Pons (tissue), 1 donor: ENCODE measurements at regions not wholly inside any gene's neighbourhood (a gene's known extent, or its start where the extent isn't known, plus 50 kb on each side); places are given as distances from the start of the nearest gene placed in this dataset.

Source experiments
- DNase-seq: peaks from one replicate; pipeline ENCODE4 v3.0.0-alpha.2; 2016; ENCODE audit warnings: low spot score

DNA sequence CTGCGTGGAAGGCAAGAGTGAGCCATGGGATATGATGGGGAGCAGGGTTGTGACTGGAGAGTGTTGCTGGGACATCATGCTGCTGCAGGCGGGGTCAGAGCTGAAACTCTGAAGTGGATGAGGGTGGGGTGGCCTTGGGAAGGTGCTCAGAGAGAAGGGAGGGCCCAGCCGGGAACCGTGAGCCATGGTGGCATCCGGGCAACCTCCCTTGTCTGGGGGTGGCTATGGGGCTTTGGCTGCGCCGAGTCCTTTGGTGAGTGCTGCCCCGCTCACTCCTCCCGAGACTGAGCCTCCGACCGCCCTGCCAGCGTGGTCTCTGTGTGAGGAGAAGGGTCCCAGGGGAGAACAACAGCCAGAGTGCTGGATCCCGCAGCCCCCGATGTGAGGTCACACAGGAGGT is 632.0 kb downstream of the BRD1 start:
- DNase-seq, result no peak

DNA sequence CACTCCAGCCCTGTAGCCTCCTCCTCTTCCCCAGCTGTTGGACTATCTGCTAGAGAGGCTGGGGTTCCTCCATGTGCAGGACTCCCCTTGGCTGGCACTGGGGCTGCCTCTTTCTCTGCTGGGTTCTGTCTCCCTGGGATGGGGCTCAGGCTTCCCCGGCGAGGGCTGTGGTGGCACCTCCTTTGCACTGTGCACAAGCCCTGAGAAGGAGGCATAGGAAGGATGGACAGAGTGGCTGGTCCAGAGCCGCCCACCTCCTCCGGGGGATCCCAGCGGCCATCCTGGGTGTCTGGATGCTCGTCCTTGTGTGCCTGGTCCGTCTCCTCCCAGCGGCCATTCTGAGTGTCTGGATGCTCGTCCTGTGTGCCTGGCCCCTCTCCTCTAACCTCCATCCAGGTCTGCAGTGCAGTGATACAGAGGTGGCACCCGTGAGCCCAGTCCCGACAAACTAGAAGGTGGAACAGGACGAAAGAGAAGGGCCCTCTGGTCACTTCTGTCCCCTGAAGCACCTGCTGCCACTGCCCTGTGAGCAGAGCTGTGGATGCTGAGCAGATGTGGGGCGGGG is 633.7 kb downstream of the BRD1 start:
- no peak for DNase-seq

DNA sequence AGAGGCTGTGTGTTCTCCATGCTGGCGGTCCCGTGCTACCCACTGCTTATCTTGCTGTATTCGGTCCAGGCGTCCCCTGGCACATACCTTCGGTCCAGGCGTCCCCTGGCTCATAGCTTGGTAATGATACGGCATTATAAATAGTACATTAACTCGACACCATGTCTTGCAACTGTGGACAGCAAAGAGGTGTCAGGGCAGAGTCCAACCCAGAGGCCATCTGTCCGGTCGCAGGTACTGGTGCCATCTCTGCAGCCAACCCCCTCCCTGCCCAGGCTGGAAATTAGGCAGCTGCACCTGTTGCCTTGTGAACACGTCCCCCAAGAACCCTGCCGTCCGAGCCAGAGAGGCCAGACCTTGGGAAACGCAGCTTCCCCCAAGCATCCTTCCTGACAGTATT is 634.3 kb downstream of the BRD1 start:
- DNase-seq, result no peak

DNA sequence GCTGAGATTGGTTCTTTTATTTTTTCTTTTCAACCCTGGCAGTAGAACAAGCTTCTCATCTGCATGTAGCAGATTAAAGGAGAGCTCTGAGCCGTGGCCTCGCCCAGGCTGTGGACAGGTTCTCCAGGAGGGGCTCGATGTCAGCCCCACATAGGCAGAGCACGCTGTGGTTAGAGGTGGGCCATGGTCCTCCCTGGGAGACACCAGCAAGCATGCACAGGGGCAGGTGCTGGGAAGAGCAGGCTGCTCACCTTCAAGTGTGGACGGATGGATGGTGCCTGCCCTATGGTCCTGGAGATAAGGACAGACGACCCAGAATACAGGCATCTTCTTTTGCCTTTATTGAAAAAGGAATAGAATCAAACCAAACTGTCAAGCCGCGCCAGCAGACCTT is 634.8 kb downstream of the BRD1 start:
- DNase-seq, result no peak

DNA sequence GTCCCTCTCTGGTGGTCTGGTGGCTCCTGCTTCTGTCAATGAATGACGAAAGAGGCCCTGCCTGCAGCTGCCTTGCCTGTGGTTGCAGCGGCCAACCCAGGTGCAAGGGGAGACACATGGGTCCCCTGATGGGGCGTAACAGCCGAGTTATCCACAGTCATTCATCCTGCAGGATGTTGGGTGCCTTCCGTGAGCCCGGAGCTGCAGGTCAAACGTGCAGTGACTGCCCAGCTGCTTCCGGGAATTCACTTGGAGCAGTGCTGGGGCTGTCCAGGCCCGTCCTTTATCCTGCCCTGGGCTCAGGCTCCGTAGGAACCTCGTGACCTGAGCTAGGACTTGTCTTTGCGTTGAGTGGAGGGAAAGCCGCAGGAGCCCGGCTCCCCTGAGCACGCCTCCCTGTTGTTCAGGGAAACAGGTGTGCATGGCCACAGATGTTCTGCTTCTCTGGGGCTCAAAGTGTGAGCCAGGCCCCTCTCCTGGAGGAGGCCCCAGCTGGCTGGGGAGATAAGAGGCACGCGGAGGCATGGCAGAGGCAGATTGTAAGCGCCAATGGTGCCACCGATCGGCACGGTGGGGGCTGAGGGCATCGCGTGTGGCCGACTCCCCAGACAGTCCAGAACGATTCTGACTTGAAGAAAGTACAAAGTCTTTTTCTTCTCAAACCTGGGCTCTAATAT is 635.4 kb downstream of the BRD1 start:
- no peak for DNase-seq

DNA sequence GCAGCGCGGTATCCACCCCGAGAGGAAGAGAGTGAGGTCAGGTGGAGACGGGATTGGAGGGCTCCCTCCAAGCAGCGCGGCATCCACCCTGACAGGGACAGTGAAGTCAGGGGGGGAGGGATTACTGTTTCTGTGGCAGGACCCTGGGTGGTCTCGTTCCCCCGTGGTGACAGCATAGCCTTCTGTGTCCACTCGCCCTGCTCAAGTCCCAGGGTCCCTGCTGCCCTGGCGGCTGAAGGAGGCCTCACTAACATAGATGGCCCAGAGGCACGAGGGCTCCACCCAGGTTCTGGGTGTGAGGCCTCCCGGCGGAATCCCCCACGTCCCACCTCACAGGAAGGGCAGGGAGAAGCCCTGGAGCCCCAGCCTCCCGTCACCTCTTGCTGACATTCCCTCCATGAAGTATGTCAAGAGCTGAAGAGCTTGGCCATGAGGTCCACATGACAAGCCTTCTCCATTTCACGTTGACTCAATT is 636.1 kb downstream of the BRD1 start:
- DNase-seq, result no peak

DNA sequence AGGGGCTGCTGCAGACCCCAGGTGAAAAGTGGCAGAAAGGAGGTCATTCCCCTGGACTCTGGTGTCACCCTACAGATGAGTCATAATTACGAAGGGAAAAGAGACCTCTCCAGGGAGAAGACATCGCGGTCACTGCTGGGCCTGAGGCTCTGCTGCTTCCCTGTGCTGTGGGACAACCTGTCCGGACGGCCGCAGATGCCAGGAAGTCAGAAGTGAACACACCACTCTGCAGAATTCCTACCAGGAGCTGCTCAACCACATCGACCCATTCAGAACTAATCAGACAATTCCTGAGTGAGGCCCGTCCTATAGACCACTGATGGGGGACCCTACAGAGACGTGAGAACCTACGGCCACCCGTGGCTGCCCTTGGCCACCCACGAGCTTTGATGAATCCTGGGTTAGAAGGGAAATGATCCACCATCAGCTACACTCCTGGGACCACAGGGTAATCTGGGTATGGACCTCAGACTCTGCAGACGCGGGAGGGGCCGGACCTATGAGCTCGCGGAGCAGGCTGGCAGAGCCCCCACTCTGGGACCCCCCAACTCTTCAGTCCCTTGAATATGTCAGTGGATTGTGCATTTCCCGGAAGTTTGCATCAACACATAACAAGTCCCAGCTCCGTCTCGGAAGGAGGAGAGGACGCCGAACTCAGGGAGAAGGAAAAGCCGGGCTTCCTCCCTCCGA is 636.7 kb downstream of the BRD1 start:
- DNase-seq, result no peak

DNA sequence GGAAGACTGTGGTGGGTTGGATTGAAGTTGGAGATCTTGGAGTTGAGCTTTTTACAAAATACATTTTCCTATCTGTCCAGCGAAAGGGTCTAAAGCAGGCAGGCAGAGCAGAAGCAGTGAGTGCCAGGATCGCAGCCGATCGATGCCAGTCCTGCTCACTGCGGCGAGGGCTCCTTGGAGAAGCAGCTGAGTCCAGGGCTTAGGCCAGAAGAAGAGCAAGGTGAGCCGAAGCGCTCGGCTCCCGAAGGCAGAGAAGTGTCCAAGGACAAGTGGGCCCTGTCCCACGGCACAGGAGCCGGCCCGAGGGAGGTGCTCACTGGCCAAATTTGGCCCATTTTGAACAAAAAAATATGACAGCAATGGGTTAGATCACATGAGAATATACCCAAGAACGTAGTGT is 637.8 kb downstream of the BRD1 start:
- DNase-seq, result no peak

DNA sequence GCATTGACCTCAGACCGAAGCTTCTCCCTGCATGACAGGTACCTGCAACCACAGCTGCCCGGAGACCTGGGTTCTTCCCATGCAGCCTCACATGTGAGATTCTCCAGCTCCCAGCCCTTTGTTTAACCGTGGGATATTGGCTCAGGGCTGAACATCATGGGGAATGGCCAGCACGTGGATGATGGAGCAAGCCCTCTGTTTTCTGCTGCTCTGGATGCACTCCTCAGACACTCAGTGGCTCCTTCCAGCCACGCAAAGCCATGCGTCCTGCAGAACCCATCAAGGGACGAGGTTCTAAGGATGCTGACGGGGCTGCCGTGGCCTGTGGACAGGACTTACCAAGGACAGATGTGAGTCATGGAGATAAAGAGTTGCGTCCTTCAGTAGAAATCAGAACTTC is 639.1 kb downstream of the BRD1 start:
- DNase-seq, result no peak

DNA sequence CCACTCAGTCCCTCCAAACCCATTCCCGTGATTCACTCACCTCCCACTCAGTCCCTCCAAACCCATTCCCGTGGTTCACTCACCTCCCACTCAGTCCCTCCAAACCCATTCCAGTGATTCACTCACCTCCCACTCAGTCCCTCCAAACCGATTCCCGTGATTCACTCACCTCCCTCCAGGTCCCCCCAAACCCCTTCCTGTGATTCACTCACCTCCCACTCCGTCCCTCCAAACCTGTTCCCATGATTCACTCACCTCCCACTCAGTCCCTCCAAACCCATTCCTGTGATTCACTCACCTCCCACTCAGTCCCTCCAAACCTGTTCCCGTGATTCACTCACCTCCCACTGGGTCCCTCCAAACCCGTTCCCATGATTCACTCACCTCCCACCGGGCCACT is 639.6 kb downstream of the BRD1 start:
- DNase-seq, result no peak

DNA sequence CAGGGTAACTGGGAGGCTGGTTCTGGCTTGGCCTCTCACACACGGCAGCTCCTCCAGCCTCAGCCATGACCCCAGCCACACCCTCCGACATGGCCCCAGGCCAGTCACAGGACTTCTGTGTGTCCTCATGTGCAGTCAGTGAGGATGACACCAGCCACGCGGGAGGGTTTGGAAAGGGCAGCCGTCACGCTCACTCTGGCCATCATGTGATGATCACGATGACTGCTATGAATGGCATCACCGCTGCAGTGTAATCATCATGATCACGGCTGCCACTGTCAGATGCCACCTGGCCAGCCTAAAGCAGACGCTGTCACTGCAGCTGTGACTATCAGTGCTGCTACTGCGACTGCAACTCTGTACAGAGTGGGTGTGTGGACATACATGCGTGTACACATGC is 640.9 kb downstream of the BRD1 start:
- DNase-seq, result no peak

DNA sequence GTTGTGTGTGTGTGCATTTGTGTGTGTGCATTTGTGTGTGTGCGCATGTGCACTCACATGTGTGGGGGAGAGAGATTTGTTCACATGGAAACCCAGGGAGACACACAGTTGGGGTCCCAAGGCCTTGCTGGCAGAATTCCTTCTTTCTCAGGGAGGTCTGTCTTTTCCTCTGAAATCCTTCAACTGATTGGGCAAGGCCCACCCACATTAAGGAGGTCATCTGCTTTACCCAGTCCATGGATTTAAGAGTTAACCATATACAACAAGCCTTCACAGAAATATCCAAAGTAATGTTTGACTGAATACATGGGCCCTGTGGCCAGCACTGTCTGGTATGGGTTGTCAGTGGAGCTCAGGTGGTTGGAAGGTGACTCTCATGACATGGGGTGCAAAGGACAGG is 641.4 kb downstream of the BRD1 start:
- DNase-seq, result no peak

DNA sequence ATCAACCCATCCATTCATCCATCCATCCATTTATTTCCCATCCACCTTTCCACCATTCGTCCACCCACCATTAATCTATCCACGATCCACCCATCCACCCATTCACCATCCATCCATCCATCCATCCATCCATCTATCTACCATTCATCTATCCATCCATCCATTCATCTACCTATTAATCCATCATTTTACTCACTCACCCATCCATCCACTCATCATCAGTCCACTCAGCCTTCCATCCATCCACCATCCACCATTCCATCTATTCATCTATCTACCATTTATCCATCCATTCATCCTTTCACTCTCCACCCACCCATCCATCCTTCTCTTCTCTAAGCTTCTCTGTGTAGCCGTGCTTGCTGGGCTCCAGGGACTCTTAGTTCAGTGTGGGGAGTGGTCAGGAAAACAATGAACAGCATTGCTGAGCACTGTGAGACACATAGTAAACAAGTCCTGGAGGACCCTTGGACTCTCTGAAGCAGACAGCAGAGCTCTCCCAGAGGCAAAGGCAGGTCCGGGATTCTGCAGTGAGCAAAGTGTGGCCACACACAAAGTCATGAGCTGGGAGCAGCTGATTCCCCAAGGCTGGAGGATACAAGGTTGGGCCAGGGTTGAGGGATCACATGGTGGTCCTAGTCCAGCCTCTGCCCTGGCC is 642.2 kb downstream of the BRD1 start:
- no peak for DNase-seq

DNA sequence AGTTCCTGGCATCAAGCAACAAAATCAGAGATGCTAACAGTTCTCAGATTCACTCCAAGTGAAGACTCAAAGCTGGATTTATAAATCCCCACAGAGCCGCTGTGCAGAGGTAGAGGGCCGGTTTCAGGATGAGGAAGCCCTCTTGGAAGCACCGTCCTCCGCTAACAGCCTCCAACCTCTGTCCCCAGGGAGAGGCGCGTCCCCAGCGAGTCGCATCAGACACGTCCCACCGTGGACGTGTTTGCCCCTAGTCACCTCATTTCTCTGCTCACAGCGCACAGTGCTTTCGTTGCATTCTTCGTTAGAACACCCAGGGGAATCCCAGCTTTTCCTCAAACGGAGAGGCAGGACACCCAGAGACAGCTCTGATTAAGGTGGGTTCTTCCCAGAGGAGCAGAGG is 642.9 kb downstream of the BRD1 start:
- no peak for DNase-seq

DNA sequence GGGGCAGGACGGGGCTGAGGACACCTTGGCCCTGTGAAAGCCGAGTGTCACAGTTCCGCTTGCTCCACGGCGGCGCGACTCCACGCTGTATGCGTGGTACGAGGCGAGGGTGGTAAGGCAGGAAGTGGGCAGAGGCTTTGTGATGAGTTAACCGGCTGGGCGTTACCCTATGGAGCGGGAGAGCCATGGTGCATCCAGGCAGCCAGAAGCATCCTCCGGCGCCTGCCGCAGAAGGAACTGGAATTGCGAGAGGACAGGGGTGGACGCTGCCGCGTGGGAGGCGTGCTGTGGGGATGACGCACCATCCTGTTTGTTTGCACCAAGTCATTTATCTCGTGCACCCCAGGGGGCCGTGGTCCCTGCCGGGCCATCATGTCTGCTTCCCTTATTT is 643.9 kb downstream of the BRD1 start:
- no peak for DNase-seq

DNA sequence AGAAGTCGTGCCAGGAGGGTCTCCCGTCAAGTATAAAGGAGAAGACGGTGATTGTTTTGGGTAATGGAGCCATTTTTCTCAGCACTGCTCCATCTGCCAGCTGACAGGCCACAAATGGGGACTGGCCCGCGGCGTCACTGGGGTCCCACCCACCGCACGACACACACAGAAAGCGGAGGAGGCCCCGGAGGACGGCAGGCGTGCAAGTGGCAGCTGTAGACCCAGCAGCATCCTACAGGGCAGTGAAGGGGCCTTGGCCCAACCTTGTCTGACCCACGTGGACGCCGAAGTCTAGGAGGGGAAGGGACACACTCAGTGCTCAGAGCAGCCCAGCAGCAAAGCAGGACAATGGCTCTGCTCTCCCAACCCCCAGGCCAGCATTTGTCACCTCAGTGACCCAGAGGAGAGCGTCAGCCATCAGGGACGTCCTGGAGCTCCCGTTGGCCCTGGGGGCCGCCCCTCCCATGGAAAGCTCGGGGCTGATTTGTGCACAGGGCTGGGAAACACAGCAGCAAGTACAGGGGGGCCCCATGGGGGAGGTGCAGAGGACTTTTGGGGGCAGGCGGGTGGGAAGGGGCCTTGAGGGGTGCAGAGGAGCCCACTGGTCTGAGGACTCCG is 644.4 kb downstream of the BRD1 start:
- no peak for DNase-seq

DNA sequence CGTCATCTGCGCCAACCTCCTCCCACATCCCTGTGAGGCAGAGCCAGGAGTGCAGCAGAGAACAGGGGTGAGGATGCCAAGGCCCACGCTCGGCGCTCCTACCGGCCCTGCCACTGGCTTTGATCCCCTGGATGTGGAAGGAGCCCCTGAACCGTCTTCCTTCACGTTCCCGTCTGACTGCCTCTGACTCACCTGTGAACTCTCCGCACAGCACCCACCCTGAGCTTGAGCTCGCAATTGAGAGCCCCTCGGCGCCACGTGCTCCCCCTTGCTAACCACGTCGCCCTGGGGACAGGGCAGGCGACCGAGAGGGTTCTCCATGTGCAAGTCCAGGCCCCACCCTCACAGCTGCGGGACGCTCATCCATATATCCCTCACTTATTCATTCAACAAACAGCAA is 645.3 kb downstream of the BRD1 start:
- DNase-seq, result no peak

DNA sequence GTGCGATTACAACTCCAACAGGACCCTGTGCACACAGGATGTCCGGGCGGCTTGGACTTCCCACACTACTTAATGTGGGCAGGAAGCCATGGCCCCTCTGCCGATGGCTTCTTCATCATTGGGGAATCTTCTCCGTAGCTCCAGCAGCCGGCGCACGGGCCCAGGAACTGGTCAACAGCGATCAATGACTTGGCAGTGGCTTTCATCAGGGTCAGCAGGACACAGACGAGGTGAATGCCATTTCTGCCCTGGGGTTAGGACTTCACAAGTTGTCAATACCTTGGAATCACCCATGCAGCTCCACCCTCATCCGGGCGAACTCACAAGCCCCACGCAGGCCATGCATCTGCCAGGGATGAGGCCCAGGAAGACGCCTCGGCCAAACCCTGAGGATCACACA is 645.7 kb downstream of the BRD1 start:
- DNase-seq, result no peak

DNA sequence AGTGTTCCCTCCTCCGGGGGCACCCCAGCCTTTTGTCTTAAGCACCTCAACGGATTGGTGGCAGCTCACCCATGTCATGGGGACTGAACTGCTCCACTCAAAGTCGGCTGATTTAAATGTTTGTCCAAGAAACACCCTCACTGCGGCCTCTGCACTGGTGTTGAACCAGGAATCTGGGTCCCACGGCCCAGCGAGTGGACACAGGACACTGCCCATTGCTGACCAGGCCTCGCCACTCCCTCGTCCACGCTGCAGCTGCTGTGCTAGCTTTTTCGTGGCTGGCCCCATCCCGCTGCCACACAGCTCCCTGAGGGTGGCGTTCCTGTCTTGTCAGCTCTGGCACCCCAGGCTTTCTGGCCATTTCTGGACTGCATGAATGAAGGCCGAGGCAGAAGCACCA is 646.2 kb downstream of the BRD1 start:
- DNase-seq, result no peak

DNA sequence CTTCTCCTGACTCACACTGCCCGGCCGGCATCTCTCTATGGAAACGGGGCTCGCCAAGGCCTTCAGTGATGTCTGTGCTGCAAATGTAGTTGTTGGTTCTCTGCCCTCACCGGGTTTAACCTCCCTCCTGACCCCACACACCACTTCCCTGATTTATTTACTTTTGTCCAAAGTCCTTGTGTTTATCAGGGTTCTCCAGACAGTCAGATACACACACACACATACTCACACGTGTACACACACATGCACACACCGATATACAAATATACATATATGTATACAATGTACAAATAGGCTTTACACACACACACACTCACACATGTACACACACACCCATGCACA is 647.0 kb downstream of the BRD1 start:
- DNase-seq, result no peak

DNA sequence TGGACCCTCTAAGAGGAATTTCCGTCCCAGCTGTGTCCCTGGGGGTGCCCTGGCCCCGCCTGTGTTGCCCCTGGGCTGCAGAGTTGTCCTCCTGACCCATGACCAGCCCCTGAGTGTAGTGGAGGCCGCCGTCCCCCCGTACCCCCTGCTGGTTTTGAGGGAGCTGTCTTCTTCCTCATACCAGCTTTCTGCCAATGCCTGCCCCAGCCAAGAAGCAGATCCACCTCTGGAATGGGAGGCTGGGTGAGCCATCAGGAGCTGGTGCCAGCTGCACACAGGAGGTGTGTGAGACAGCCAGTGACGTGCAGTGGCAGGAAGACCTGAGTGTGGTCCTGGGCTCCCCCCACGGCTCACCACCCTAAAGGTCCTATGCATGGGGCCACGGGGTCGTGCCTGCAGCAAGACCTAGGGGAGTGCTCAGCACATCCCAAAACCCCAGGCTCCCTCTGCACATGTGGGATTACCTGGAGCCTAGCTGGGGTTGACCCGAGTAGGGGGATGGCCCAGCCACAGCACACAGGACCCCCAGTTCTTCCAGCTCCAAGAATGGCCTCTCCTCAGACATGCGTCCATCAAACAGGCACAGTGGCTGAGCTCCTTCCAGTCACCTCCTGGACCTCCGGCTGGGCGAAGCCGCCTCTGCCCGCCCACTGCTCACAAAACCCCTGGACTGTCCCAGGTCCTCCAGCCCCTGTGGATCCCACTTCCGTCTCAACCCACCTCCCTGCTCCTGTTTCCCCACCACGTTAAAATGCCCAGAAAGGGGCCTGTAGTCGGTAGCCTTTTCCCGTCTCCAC is 647.6 kb downstream of the BRD1 start:
- DNase-seq, result no peak

DNA sequence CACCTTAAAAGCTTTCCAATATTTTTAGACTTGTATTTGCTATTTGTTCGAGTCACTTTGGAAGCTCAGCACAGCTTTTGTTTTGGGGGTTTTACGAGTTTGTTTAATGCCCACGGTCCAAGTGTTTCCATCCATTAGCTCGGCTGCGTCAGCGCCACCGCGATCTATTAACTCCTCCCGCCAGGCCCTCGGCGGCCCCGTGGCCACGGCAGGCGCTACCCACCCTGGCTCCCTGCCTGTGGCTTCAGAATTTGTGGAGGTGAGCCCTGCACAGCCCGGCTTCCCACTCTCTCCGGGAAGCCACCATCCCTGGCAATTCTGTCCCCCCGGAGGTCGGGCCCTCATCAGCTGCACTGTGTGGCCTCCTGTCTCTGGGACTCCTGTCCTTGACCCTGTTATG is 648.5 kb downstream of the BRD1 start:
- DNase-seq, result no peak
